HepG2 (cell line): ENCODE measurements at regions not wholly inside any gene's neighbourhood (a gene's known extent, or its start where the extent isn't known, plus 50 kb on each side); places are given as distances from the start of the nearest gene placed in this dataset.

ENCODE experiments used
- ATAC-seq: fragments of 200-7000 bp; cut with Tn5 transposase; 3 replicates; pipeline ENCODE4 v1.9.1; 2020; ENCODE audit warnings: mild to moderate bottlenecking, moderate library complexity
- BruUV-seq: library from RNA; stranded (reverse); fragments of 400-500 nt; replicated peaks from 2 replicates; lab custom pipeline; 2021; lab: Mats Ljungman, UMichigan
- CTCF ChIA-PET: fragments of 300-600 bp; formaldehyde crosslinking; extraction: SDS; loops from one replicate; lab custom pipeline; 2021; ENCODE audit warnings: low total read pairs, inconsistent platforms, low intra/inter-chr PET ratio; lab: Yijun Ruan, JAX
- POLR2A ChIA-PET: fragments of 350-600 bp; sonication (Branson Sonifier 250); formaldehyde crosslinking; loops from one replicate; lab custom pipeline; 2020; ENCODE audit warnings: antibody characterized with exemption, inconsistent platforms; lab: Yijun Ruan, JAX
- DNase-seq: peaks from one replicate; pipeline ENCODE4 v3.0.0-alpha.2; 2015; ENCODE audit warnings: low spot score
- FAIRE-seq: peaks from 3 replicates; lab custom pipeline; 2011; peaks lifted over from hg19 to GRCh38; lab: Jason Lieb, UNC
- H2AFZ ChIP-seq: one replicate; pipeline ENCODE4 v1.6.1; 2011; ENCODE audit warnings: low read length, inconsistent platforms
- H3K27ac ChIP-seq: fragments of 300-600 bp; 3 replicates; pipeline ENCODE4 v1.8.0; 2011; ENCODE audit warnings: mixed run types, mild to moderate bottlenecking, mixed read lengths, low read length, inconsistent platforms; ENCODE audit not compliant: insufficient read depth; ENCODE audit errors: extremely low read length
- H3K27me3 ChIP-seq, 2 experiments: fragments of 200-600 bp in 1 of 2; 2 replicates in 1 of 2; 3 replicates in 1 of 2; pipeline versions ENCODE4 v1.6.0 to v1.8.0; 2011; ENCODE audit warnings: low read length in 2 of 2, mild to moderate bottlenecking in 2 of 2, moderate library complexity in 2 of 2, inconsistent platforms in 1 of 2; ENCODE audit not compliant: insufficient read depth in 2 of 2, control insufficient read depth in 1 of 2
- H3K36me3 ChIP-seq, 2 experiments: fragments of 200-600 bp in 1 of 2; replicated peaks in 1 of 2; 2 replicates in 1 of 2; 3 replicates in 1 of 2; pipeline versions ENCODE4 v1.5.1 to v1.8.0; 2011; ENCODE audit warnings: low read length in 2 of 2, inconsistent platforms in 1 of 2; ENCODE audit not compliant: insufficient read depth in 2 of 2, control insufficient read depth in 1 of 2
- H3K4me1 ChIP-seq: 2 replicates; pipeline ENCODE4 v1.5.1; 2012; ENCODE audit warnings: low read length, inconsistent platforms; ENCODE audit not compliant: insufficient read depth
- H3K4me2 ChIP-seq: 2 replicates; pipeline ENCODE4 v1.6.0; 2011; ENCODE audit warnings: low read depth, low read length, inconsistent platforms
- H3K4me3 ChIP-seq, 3 experiments: fragments of 200-600 bp in 1 of 3; sonication (generic), shearing (Covaris generic) in 1 of 3; replicated peaks in 1 of 3; 2 replicates each; pipeline ENCODE4 v1.5.1; 2011 to 2016; ENCODE audit warnings: low read length in 3 of 3, inconsistent platforms in 2 of 3, low read depth in 2 of 3, mild to moderate bottlenecking in 2 of 3, control low read depth in 1 of 3, mixed read lengths in 1 of 3; ENCODE audit not compliant: insufficient read depth in 1 of 3
- H3K79me2 ChIP-seq: one replicate; pipeline ENCODE4 v1.6.1; 2011; ENCODE audit warnings: low read length, inconsistent platforms; ENCODE audit not compliant: insufficient read depth
- H3K9ac ChIP-seq: 2 replicates; pipeline ENCODE4 v1.6.0; 2011; ENCODE audit warnings: mild to moderate bottlenecking, low read depth, low read length, inconsistent platforms; ENCODE audit not compliant: insufficient read depth
- H3K9me3 ChIP-seq: 2 replicates; pipeline ENCODE4 v1.5.1; 2012; ENCODE audit warnings: mild to moderate bottlenecking, low read length
- H4K20me1 ChIP-seq: 2 replicates; pipeline ENCODE4 v1.6.0; 2011; ENCODE audit warnings: inconsistent platforms, mild to moderate bottlenecking, low read length, moderate library complexity; ENCODE audit not compliant: insufficient read depth
- BRCA1 ChIP-seq: sonication (generic); formaldehyde crosslinking; IDR thresholded peaks from 2 replicates; pipeline ENCODE4 v1.4.0; 2020; ENCODE audit warnings: missing genetic modification reagents
- CTCF ChIP-seq: sonication (generic); formaldehyde crosslinking; IDR thresholded peaks from 2 replicates; pipeline ENCODE4 v1.5.0; 2020; ENCODE audit warnings: mild to moderate bottlenecking, missing genetic modification reagents, moderate library complexity
- MIER3 ChIP-seq: IDR thresholded peaks from 2 replicates; pipeline ENCODE4 v1.6.1; 2016; ENCODE audit warnings: missing compliant biosample characterization, borderline replicate concordance
- NCOA2 ChIP-seq: sonication (generic); formaldehyde crosslinking; IDR thresholded peaks from 2 replicates; pipeline ENCODE4 v1.8.0; 2022; ENCODE audit warnings: inconsistent platforms
- PTBP1 ChIP-seq: fragments of 200-400 bp; formaldehyde crosslinking; IDR thresholded peaks from 2 replicates; pipeline ENCODE4 v1.6.1; 2018; ENCODE audit warnings: low read length, low read depth; ENCODE audit not compliant: poor library complexity, severe bottlenecking
- RBFOX2 ChIP-seq: fragments of 200-400 bp; formaldehyde crosslinking; IDR thresholded peaks from 2 replicates; pipeline ENCODE4 v1.6.1; 2017; ENCODE audit warnings: low read depth, mild to moderate bottlenecking, low read length
- STAG1 ChIP-seq: sonication (generic); formaldehyde crosslinking; IDR thresholded peaks from 2 replicates; pipeline ENCODE4 v1.4.0; 2020; ENCODE audit warnings: missing genetic modification reagents
- TEAD2 ChIP-seq: sonication (generic); formaldehyde crosslinking; IDR thresholded peaks from 2 replicates; pipeline ENCODE4 v1.9.0; 2021; ENCODE audit warnings: missing genetic modification reagents
- USF2 ChIP-seq, 2 experiments: sonication (generic) in 1 of 2; formaldehyde crosslinking in 1 of 2; IDR thresholded peaks; 2 replicates each; pipeline versions ENCODE4 v1.5.1 to v1.6.1; 2011 to 2020; ENCODE audit warnings: borderline replicate concordance in 1 of 2, low read depth in 1 of 2, low read length in 1 of 2, mild to moderate bottlenecking in 1 of 2, missing genetic modification reagents in 1 of 2, moderate library complexity in 1 of 2
- ZBTB7B ChIP-seq: sonication (generic); formaldehyde crosslinking; IDR thresholded peaks from 2 replicates; pipeline ENCODE4 v1.4.0; 2020; ENCODE audit warnings: missing genetic modification reagents
- ZNF207 ChIP-seq: fragments of 450-650 bp; IDR thresholded peaks from 2 replicates; pipeline ENCODE4 v1.6.1; 2016; ENCODE audit warnings: antibody characterized with exemption, borderline replicate concordance
- ZNF34 ChIP-seq: sonication (generic); formaldehyde crosslinking; IDR thresholded peaks from 2 replicates; pipeline ENCODE4 v1.4.0; 2020; ENCODE audit warnings: mild to moderate bottlenecking, missing genetic modification reagents, borderline replicate concordance
- ZNF446 ChIP-seq: sonication (generic); formaldehyde crosslinking; IDR thresholded peaks from 2 replicates; pipeline ENCODE4 v1.5.0; 2020; ENCODE audit warnings: mild to moderate bottlenecking, missing genetic modification reagents
- ZNF576 ChIP-seq: sonication (generic); formaldehyde crosslinking; IDR thresholded peaks from 2 replicates; pipeline ENCODE4 v1.4.0; 2020; ENCODE audit warnings: mild to moderate bottlenecking, missing genetic modification reagents
- ZNF619 ChIP-seq: sonication (generic); formaldehyde crosslinking; IDR thresholded peaks from 2 replicates; pipeline ENCODE4 v1.4.0; 2020; ENCODE audit warnings: mild to moderate bottlenecking, missing genetic modification reagents
- ZNF891 ChIP-seq: sonication (generic); formaldehyde crosslinking; IDR thresholded peaks from 2 replicates; pipeline ENCODE4 v1.5.0; 2020; ENCODE audit warnings: mild to moderate bottlenecking, missing genetic modification reagents
- WGBS: methylation state at CpG from one replicate; pipeline ENCODE4 v1.1.6; 2017; ENCODE audit warnings: low lambda C conversion rate; 5-methylcytosine and 5-hydroxymethylcytosine counted together
- in situ Hi-C: cut with HindIII; loops from 2 replicates; pipeline ENCODE4 v1.10.0; 2017; ENCODE audit warnings: low pct_unique_long_range_greater_than_20kb; ENCODE audit not compliant: extremely low pct_ligation_motif_present
- intact Hi-C: fragments of 100-400 bp; cut with micrococcal nuclease; formaldehyde crosslinking; loops from one replicate; pipeline ENCODE4 v1.10.0; 2022; ENCODE audit not compliant: unreplicated experiment

DNA sequence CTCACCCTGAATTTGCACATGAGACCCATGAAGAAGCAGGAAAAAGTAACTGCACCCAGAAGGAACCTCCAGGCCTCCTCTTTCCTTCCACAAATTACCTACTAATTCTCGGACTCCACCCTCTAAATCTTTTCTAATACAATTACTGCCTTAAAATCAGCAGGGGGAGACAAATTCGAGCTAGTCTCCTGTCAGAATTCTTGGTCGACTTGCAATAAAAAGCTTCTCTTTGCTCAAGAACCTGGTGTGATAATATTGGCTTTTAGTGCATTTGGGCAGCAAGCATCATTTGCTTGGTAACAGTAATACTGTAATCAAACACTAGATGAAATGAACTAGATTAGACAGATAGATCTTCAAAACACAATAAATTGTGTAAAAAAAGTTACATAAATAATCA lies 281.9 kb downstream of the RAP2B start:
- no TSS peak for BruUV-seq
- ChIA-PET CTCF (interaction anchor here (1.4 kb wide), 1 partner anchor 326 kb away, joined by 3 read pairs; no protein-coding TSS in a partner anchor), POLR2A (no interaction called here)
- no peaks in the 10 kb centered on the region for H3K4me1 ChIP-seq
- H3K79me2 ChIP-seq = no peaks in the 10 kb centered on the region
- H3K27me3 ChIP-seq = no peaks in the 10 kb centered on the region
- H3K27ac ChIP-seq = no peak overlapping the region
- no peaks in the 10 kb centered on the region for H3K36me3 ChIP-seq
- peak; percentile 23; the same call in 1 of the 2 replicates for TF ChIP-seq STAG1 (CRISPR knock-in tag)
- TF ChIP-seq ZNF619 (CRISPR knock-in tag) = no peak
- TF ChIP-seq NCOA2 (CRISPR knock-in tag) = no peak
- TF ChIP-seq ZNF576 = peak; percentile 96; the same call in 1 of the 2 replicates
- peak; percentile 25 for TF ChIP-seq CTCF (CRISPR knock-in tag)
- 3% methylated on average over 3 of the region's 3 CpGs for WGBS
- no peak overlapping the region for H3K4me3 ChIP-seq
- intact Hi-C loops = loop anchor here (5.0 kb wide), 1 partner anchor 153 kb away; no protein-coding TSS in a partner anchor
- peak; percentile 5 for DNase-seq
- no peak for FAIRE-seq
- no peak overlapping the region for H3K9ac ChIP-seq
- no peak for ATAC-seq
- no peak overlapping the region for H3K4me2 ChIP-seq
- in situ Hi-C loops = loop anchor here (25.0 kb wide), 1 partner anchor 407 kb away; no protein-coding TSS in a partner anchor
- H3K9me3 ChIP-seq = no peaks in the 10 kb centered on the region
- no peaks in the 10 kb centered on the region for H4K20me1 ChIP-seq
- no peak overlapping the region for H2AFZ ChIP-seq

- Histone ChIP-seq H3K36me3 (no peaks in the 10 kb centered on the region), H3K4me2 (no peak overlapping the region), H3K4me3 (no peak overlapping the region), H3K9me3 (no peaks in the 10 kb centered on the region), H3K9ac (no peak overlapping the region), H3K4me1 (no peaks in the 10 kb centered on the region), H3K27me3 (no peaks in the 10 kb centered on the region), H3K27ac (no peak overlapping the region), H4K20me1 (no peaks in the 10 kb centered on the region), H2AFZ (no peak overlapping the region), H3K79me2 (no peaks in the 10 kb centered on the region)
- POLR2A ChIA-PET = no interaction called here
- DNase-seq (no peak), ATAC-seq (no peak), FAIRE-seq (no peak)
- CTCF ChIA-PET = no interaction called here
- WGBS = 2% methylated on average over 2 of the region's 2 CpGs
- in situ Hi-C loops (loop anchor here (25.0 kb wide), 1 partner anchor 409 kb away; no protein-coding TSS in a partner anchor), intact Hi-C loops (loop anchor here (5.0 kb wide), 1 partner anchor 321 kb away; no protein-coding TSS in a partner anchor)
- BruUV-seq = no TSS peak
- TF ChIP-seq USF2 (IDR thresholded peaks at IDR 0.05; ENCODE audit: low read depth, low read length) = no peak
- no peak for TF ChIP-seq USF2 (CRISPR knock-in tag; IDR thresholded peaks at IDR 0.05; ENCODE audit: borderline replicate concordance)
- no peak for TF ChIP-seq BRCA1
- no peak for TF ChIP-seq ZNF891 (CRISPR knock-in tag)
- no peak for TF ChIP-seq ZBTB7B (CRISPR knock-in tag)
- TF ChIP-seq PTBP1 = no peak
- TF ChIP-seq ZNF34 = no peak
- TF ChIP-seq ZNF207 = no peak
- TF ChIP-seq ZNF446 (CRISPR knock-in tag) = no peak
- TF ChIP-seq RBFOX2 = no peak
- no peak for TF ChIP-seq TEAD2 (CRISPR knock-in tag)
- TF ChIP-seq MIER3 (CRISPR knock-in tag) = no peak
Observed at GRCh38 chr3:153445817-153446216, 283.8 kb downstream of the RAP2B start.
